ENCODE measurements at regions not wholly inside any gene's neighbourhood (a gene's known extent, or its start where the extent isn't known, plus 50 kb on each side); places are given as distances from the start of the nearest gene placed in this dataset.
"Not testable (repeated sequence)": the region's sequence is repeated elsewhere in the genome, so short reads cannot be mapped to it uniquely, and the experiment has no call there.

GRCh38 chr10:3636356-3637181, 148.4 kb downstream of the KLF6 start:
- DNase-seq (ENCODE audit: low spot score): no peak
- intact Hi-C loops (cut with DNase I): no loop called here

- intact Hi-C loops (cut with DNase I): no loop called here
- no peak for DNase-seq (ENCODE audit: low spot score)
These were observed 149.3 kb downstream of the KLF6 start for GRCh38 chr10:3635697-3636096.

DNA sequence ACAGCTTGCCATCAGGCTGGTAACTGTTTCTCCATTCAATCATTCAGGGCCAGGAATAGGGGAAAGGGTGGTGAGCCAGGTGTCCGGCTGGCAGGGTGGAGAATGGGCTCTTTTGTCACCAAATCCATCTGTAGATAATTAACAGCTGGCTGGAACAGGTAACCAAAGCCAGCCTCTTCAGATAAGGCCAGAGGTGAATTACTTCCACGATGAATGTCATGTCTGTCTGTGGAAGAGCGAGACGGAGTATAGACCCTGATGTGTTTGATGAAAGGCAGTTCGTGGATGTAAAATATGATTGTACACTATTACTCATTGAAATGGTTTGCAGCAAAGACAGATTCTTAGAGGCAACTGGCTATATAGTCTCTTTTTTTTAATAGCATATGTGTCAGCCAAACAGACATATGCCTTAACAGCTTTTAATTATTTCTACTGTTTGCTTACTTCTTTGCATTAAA, 149.8 kb downstream of the KLF6 start:
- intact Hi-C loops (cut with DNase I): no loop called here

DNA sequence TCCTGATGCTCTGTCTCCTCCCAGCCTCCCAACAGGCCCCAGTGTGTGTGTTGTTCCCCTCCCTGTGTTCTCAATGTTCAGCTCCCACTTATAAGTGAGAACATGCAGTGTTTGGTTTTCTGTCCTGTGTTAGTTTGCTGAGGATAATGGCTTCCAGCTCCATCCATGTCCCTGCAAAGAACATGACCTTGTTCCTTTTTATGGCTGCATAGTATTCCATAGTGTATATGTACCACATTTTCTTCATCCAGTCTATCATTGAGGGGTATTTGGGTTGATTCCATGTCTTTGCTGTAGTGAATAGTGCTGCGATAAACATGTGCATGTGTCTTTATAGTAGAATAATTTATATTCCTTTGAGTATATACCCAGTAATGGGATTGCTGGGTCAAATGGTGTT, 150.4 kb downstream of the KLF6 start:
- DNase-seq (ENCODE audit: low spot score); intact Hi-C loops (cut with DNase I): not testable (repeated sequence)

More for the DNA sequence above, 149.8 kb downstream of the KLF6 start:
- no peak for DNase-seq (ENCODE audit: low spot score)

DNA sequence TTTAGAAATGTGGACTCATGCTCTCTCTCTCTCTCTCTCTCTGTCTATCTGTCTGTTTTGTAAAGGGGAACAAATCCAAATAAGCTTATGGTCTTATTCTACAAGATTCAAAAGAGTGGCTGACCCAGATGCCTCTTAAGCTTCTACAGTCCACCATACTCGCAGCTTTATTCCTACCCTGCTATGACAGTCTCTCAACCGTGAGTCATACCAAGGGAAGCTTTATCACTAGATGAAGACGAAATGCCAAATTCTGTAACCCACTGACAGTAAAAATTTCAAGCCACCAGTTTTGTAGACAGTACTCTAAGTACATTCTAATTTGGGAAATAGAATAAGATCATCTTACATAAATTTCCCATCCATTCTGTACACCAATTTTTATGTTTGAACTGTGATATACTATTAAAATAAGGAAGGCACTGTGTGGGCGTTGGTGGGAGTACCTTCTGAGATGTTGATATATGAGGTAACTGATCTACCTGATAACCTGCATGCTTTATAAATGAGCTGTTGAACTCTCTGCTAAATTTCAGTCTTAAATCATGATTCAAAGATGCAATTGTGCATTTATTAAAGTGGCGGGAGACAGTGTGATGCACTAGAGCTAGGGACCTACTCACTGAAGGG, 153.2 kb downstream of the KLF6 start:
- intact Hi-C loops (cut with DNase I): no loop called here
- no peak for DNase-seq (ENCODE audit: low spot score)

GRCh38 chr10:3631291-3631690, 153.7 kb downstream of the KLF6 start:
- intact Hi-C loops (cut with DNase I): no loop called here
- DNase-seq (ENCODE audit: low spot score): no peak

DNA sequence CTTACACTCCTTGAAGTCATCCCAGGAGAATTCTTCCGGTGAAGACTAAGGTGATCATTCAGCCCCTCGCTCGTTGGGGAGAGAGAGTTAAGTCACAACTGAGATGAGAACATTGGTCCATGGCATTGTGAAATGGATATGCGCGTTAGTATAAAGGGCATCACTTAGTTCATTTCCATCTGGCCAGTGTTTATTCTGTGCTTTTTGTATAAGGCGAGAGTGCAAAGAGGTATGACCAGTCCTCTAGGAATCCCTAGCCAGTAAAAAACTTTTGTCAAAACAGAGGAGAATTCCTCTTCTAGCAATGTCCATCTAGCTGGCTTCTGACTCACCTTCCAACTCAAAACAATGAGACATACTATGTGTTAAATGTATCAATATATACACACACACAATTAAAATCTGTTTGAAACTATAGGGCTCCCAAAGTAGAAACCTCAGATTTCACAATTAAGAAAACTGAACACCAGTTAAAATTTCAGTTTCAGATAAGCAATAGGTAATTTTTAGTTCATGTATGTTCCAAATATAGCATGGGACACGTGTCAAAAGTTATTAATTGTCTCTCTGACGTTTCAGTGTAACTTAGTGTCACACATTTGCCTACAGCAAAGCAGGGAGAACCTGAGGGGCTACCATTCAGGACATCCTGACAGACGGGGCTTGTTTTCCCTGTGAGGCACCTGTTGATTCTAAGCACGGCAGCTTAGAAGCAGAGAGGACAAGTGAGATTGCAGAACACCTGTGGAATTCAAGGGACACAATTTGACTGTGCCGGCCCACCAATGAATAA, 158.9 kb downstream of the KLF6 start:
- DNase-seq (ENCODE audit: low spot score): no peak
- intact Hi-C loops (cut with DNase I): no loop called here

DNA sequence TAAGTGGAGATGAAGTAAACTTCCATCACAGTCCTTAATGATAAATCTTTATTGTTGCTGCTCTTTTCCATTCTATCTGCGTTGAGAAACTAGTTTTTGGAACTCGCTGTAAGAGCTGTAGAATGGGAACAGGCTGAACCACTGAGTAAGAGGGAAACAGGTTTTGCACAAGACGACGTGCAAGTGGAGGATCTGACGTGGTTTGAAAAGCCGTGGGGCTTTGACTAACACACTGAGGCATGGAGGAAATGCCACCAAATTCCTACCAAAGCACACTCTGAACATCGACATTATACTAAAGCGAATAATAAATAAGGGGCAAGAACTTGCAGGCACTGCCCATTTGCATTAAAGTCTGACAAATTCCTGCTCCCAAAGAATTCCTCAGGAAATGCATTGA, 160.6 kb downstream of the KLF6 start:
- DNase-seq (ENCODE audit: low spot score): no peak

GRCh38 chr10:3623746-3624145, 161.3 kb downstream of the KLF6 start:
- no peak for DNase-seq (ENCODE audit: low spot score)
- intact Hi-C loops (cut with DNase I): loop anchor here (5.0 kb wide), 1 partner anchor 134 kb away; no protein-coding TSS in a partner anchor

More for the DNA sequence above, 160.6 kb downstream of the KLF6 start:
- intact Hi-C loops (cut with DNase I): loop anchor here (5.0 kb wide), 1 partner anchor 133 kb away; no protein-coding TSS in a partner anchor

GRCh38 chr10:3622845-3623621, 162.0 kb downstream of the KLF6 start:
- DNase-seq (ENCODE audit: low spot score): no peak
- intact Hi-C loops (cut with DNase I): loop anchor here (5.0 kb wide), 1 partner anchor 134 kb away; no protein-coding TSS in a partner anchor

DNA sequence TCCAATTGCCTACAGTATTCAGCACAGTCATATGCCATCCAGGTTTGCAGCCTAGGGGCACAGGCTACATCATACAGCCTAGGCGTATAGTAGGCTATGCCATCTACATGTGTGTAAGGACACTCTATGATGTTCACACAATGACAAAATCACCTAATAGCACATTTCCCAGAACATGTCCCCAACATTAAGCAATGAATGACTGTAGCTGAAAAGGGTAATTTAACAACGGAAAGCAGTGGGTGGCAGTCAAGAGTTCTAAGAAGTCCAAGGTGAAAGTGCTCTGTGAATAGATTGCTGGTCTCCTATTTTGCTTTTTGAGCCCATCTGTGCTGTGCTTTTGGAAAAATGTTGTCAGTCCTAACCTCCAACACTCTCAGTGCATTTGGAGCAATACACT, 162.6 kb downstream of the KLF6 start:
- intact Hi-C loops (cut with DNase I): loop anchor here (5.0 kb wide), 1 partner anchor 135 kb away; no protein-coding TSS in a partner anchor
- no peak for DNase-seq (ENCODE audit: low spot score)

GRCh38 chr10:3620818-3621217, 164.2 kb downstream of the KLF6 start:
- no peak for DNase-seq (ENCODE audit: low spot score)
- intact Hi-C loops (cut with DNase I): loop anchor here (5.0 kb wide), 1 partner anchor 136 kb away; no protein-coding TSS in a partner anchor

GRCh38 chr10:3619241-3619640, 165.8 kb downstream of the KLF6 start:
- intact Hi-C loops (cut with DNase I): no loop called here
- no peak for DNase-seq (ENCODE audit: low spot score)

DNA sequence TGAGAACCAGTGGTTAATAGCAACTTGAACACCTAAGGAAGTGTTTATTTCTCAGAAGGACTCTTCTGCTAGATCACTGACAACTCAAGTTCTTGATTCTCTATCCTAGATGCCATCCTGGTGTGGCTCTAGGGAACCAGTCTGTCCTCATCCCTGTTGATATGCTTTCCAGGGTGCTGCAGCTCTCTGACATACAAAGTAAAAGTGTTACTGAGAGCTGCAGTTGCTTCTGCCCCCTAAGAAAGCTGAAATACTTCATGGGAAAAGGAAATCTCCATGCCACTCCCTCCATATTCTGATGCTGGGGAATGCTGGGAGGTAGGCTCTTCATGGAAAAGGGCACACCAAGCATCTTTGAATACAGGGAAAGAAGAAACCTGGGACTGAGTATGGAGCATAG, 168.1 kb downstream of the KLF6 start:
- intact Hi-C loops (cut with DNase I): no loop called here
- no peak for DNase-seq (ENCODE audit: low spot score)

DNA sequence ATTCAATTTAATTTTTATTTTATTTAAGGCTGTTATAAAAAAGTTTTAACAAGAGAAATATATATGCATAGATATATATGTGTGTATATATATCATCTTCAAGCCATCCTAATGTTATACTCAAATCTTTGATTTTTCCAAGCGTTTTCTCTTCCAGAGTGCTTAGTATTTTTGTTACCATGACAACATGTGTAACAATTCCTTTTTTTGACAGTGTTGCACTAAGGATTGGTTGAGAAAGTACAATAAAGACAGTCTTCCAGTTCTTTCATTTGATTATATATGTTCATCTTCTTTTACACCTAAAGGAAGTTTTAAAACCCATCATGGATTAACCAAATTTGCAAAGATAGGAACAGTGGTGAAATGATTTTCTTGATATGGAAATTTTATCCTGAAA, 171.7 kb downstream of the KLF6 start:
- intact Hi-C loops (cut with DNase I): no loop called here

GRCh38 chr10:3612183-3613001, 172.6 kb downstream of the KLF6 start:
- intact Hi-C loops (cut with DNase I): no loop called here
- DNase-seq (ENCODE audit: low spot score): no peak

More for the DNA sequence above, 171.7 kb downstream of the KLF6 start:
- DNase-seq (ENCODE audit: low spot score): no peak

DNA sequence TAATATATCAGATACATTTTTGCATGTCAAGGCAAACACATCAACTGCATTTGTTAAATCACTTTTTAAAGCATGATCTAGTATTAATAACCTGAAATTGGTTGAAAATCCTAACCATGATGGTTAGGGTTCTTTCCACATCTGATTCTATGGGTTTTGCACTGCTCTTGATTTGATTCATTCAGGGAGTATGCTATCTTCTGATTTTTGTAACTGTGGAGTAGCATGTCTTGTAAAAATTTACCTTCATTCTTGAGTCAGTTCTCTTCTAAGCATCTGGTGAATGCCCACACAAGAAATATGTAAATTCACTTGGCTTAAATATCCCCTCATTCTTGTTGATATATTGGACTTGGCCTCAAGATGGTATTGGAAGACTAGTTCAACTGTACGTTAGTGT, 178.7 kb downstream of the KLF6 start:
- intact Hi-C loops (cut with DNase I): no loop called here
- no peak for DNase-seq (ENCODE audit: low spot score)

- intact Hi-C loops (cut with DNase I): no loop called here
- DNase-seq (ENCODE audit: low spot score): no peak
These were observed 179.1 kb downstream of the KLF6 start for GRCh38 chr10:3605882-3606281.
